HT-29 (cell line): ENCODE measurements at regions not wholly inside any gene's neighbourhood (a gene's known extent, or its start where the extent isn't known, plus 50 kb on each side); places are given as distances from the start of the nearest gene placed in this dataset.
"Not testable (repeated sequence)": the region's sequence is repeated elsewhere in the genome, so short reads cannot be mapped to it uniquely, and the experiment has no call there.

Source experiments
- DNase-seq: peaks from one replicate; pipeline ENCODE4 v3.0.0-alpha.2; 2015; ENCODE audit warnings: low spot score

DNA sequence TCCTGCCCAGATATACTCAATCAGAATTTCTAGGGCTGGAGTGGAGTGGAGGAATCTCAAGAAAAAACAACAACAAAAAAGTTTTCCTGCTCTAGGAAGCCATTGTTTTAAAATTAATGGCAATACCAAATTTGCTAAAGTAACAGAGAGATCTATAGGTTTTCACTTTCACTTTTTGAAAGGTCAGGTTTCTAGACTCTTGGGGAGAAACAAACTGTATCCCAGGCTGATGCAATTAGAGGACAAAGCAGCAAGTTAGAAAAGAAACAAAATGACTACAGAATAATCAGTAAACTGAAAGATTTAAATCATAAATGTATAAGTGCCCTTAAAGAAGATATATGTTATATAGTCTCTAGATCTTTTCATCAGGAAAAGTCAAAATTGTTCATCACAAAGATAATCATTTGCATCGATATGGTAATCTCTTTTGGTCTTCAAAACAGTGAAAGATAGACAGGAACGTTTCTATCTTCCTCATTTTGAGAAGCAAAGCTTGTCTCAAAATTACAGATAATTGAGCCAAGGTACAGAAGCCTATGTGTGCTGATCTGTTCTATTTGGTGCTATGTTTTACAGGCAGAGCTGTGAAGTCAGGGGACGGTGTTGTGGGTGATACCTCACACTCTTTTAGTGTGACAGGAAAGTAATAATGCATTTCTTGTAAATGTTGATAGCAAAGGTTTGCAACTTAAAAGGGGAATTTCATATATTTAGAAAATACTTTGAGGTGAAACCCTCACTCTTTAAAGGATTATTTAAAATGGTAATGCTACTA lies 1746.6 kb upstream of the C9orf72 start:
- no peak for DNase-seq

GRCh38 chr9:29322240-29322639 lies 1749.0 kb upstream of the C9orf72 start:
- no peak for DNase-seq

DNA sequence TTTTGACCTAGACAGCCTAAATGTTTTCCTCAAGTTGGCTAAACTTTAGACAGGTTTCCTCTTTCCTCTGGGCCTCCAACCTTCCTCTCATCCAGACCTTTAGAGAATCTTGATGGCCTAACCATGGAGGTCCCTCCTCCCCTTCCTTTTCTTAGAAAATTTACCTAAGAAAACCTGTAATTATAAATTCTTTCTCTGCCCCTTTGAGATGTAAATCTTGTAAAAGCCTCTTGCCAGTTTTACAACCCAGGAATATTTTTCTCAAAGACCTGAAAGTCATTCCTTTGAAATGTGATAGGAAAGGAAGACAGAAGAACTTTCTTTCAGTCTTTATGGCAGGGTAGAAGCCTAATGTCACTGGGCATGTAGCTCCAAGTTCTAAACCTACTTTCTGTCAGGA lies 1752.6 kb upstream of the C9orf72 start:
- no peak for DNase-seq

DNA sequence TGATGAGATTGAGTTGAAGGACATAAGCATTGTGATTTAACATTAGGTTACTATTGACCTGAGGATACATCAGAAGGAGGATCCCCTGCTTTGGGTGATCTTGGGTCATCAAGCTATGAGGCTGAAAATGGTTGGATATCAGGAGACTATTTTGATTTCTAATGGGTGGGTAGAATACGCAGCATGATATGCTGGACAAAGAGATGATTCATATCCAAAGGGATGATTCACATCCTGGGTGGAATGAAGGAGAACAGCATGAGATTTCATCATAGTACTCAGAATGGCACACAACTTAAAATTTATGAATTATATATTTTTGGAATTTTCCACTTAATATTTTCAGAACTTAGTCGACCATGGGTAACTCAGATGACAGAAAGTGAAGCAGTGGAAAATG lies 1759.5 kb upstream of the C9orf72 start:
- no peak for DNase-seq

GRCh38 chr9:29336281-29336680 lies 1763.0 kb upstream of the C9orf72 start:
- DNase-seq, result no peak

DNA sequence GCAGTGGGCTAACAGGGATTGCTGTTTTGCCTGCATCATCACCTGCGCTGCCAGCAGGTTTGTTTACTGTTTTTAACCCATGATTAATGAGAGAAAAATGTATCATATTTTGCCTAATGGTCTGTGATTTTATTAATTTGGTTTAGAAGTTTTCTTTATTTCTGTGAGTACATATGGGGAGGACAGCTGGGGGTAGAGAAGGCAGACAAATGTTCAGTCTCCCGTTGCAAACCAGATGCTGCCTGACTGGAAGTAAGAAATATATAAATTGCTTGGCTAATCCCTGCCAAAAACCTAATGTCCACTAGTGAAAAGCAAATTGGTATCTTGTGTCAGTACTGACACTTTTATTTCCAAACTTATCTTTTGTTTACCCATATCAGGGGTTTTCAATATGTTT lies 1766.1 kb upstream of the C9orf72 start:
- no peak for DNase-seq

GRCh38 chr9:29348999-29349398 lies 1775.7 kb upstream of the C9orf72 start:
- no peak for DNase-seq

- DNase-seq, result no peak
These were observed 1816.1 kb upstream of the C9orf72 start for GRCh38 chr9:29389421-29389820.

DNA sequence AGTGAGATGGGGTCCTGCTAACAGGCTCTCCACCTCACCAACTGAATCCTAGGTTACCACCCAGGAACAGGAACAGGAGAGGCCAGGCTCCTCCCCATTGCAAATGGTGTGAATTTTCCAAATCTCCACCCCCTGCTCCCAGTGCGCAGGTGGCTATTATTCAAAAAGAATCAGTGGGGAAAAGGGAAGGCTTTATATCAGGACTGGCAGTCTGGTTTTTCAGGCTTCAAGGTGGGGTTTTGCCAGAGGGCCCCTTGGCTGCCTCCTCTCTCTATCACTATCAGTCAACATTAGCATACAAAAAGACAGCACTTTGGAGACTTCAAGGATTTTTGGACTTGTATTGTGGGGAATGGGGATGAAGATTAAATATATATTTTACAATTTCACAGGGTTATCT lies 1817.6 kb upstream of the C9orf72 start:
- no peak for DNase-seq

DNA sequence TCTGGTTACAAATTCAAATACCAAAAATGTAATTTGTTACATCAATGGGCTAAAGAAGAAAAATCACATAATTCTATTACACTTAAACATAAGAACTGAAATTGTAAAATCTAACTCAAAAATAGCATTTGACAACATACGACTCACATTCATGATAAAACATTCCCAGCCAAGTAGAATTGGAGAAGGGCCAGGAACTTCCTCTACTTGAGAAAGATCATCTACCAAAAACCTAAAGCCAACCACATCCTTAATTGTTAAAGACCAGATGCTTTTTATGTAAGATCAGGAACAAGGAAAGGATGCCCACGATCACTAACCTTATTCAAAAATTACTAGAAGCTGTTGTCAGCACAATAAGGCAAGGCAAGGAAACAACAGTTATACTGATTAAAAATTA lies 1819.8 kb upstream of the C9orf72 start:
- no peak for DNase-seq

GRCh38 chr9:29394855-29395254 lies 1821.6 kb upstream of the C9orf72 start:
- DNase-seq, result no peak

DNA sequence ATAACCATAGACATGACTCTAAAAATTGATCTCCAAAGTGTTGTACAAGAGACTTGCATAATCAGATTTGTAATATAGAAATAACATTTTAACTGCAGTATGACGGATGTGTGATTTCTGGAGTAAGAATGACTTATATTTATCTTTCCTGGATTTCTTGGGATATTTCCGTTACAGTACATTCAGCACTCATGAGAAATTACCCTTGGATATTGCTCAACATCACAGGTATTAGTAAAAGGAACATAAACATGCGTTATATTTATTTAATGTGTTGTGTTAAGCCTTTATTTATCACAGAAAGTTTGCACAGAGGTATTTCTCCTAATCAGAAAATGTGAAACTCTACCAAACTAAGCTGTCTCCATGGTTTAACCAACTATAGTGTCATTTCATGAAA lies 1823.9 kb upstream of the C9orf72 start:
- no peak for DNase-seq

GRCh38 chr9:29416204-29416603 lies 1842.9 kb upstream of the C9orf72 start:
- DNase-seq, result no peak

DNA sequence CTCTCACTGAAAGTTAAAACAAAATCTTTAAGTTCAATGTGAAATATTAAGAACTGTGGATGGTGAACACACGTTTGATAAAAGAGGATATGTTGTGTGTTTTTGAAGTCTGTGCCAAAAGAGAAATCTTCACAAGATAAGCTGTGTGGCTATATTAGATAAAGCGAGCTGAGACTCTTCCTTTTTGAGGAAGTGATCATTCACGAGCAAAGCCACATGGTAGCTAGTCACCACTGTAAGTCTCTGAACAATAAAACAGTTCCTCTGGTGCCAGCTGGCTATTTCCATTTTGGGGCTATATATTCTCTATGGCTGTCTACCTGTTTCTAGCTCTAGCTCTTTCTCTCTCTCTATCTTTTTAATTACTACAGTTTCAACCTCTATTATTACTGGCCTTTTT lies 1849.2 kb upstream of the C9orf72 start:
- DNase-seq, result no peak

DNA sequence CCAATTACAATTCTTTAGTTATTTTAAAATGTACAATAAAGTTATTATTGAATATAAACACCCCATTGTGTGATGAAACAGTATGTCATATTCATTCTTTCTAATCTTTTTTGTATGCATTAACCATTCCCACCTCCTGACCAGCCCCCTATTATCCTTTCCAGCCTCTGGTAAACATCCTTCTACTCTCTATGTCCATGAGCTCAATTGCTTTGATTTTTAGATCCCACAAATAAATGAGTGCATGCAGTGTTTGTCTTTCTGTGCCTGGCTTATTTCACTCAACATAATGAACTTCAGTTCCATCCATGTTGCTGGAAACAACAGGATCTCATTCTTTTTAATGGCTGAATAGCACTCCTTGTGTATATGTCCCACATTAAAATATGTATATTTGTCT lies 1858.9 kb upstream of the C9orf72 start:
- DNase-seq, result no peak

DNA sequence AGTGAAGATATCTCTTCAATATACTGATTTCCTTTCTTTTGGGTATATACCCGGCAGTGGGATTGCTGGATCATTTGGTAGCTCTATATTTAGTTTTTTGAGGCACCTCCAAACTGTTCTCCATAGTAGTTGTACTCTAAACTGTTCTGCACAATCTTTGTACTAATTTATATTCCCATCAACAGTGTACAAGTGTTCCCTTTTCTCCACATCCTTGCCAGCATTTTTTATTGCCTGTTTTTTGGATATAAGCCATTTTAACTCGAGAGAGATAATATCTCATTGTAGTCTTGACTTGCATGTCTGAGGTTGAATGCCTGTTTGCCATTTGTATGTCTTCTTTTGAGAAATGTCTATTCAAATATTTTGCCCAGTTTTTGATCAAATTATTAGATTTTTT lies 1859.4 kb upstream of the C9orf72 start:
- DNase-seq, result not testable (repeated sequence)

DNA sequence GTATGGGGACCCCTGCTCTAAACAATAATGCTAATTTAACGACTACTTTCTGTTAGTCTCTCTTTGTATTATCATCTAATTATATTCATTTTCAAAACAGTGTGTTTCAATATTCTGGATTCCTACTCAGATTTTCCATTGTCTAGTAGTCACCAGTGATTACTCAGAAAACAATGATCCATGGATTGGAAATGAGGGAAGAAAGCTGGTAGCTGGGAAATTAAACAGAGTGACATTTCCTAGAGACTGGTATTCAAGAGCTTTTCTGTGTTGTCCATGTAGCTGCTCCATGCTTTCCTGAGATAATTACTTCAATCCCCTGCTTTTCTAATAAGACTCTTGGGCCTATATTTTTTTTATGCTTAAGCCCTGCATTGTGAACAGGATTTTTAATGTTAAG lies 1862.1 kb upstream of the C9orf72 start:
- no peak for DNase-seq

GRCh38 chr9:29437526-29437925 lies 1864.2 kb upstream of the C9orf72 start:
- DNase-seq, result no peak

- DNase-seq, result peak; percentile 6
These were observed 1866.7 kb upstream of the C9orf72 start for GRCh38 chr9:29439961-29440360.

- no peak for DNase-seq
These were observed 1867.2 kb upstream of the C9orf72 start for GRCh38 chr9:29440449-29440848.

DNA sequence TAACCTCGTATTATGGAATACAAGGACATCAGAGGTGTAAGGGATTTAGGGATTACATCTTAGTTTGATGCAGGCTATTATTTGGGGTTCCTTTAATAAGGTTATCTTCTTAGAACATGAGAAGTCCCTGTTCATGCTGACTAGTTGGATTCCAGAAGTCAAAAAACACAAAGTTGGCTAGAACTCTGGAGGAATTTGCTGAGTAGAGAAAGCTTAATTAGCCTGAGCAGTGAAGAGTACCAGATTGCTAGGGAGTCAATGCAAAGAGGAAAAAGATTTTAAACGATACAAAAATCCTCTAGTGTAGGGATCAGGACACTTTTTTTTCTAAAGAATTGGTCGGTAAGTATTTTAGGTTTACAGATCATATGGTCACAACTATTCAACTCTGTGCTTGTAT lies 1872.5 kb upstream of the C9orf72 start:
- DNase-seq, result no peak

DNA sequence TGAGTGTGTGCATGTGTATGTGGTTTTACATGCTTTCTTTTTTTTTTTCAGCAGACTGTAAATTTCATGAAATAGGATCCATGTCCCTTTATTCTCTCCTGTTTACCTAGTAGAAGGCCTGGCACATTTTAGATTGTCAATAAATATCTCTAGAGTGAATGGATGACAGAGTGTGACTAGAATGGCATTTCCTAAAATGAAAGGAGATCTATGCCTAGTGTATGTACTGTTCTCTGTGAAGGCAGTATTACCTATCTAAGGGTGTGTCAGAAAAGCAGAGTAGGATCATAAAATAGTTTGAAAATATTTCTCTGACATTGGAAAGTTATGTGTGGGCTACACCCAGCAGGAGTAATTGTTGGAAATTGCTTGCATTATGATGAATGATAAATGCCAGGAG lies 1876.0 kb upstream of the C9orf72 start:
- DNase-seq, result no peak

DNA sequence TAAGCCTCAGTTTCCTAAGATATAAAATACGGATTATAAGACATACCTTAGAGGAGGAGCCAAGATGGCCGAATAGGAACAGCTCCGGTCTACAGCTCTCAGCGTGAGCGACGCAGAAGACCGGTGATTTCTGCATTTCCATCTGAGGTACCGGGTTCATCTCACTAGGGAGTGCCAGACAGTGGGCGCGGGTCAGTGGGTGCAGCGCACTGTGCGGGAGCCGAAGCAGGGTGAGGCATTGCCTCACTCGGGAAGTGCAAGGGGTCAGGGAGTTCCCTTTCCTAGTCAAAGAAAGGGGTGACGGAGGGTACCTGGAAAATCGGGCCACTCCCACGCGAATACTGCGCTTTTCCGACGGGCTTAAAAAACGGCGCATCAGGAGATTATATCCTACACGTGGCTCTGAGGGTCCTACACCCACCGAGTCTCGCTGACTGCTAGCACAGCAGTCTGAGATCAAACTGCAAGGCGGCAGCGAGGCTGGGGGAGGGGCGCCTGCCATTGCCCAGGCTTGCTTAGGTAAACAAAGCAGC lies 1877.1 kb upstream of the C9orf72 start:
- DNase-seq, result not testable (repeated sequence)

DNA sequence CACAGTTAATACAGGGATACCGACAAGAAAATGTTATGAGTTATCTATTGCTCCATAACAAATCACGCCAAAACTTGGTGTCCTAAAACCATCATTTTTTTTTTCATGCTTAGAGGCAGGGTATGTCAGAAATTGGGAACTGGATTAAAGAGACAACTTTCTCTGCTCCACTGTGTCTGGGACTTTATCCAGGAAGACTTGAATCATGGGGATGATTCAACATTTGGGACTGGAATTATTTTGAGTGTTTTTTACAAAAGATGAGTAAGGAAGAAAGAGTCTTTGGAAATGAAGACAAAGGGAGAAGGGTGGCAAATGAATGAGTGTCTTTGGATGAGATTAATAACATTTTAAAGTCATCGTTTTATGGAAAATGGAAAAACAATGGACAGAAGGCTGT lies 1883.7 kb upstream of the C9orf72 start:
- no peak for DNase-seq
